ENCODE measurements at regions not wholly inside any gene's neighbourhood (a gene's known extent, or its start where the extent isn't known, plus 50 kb on each side); places are given as distances from the start of the nearest gene placed in this dataset.
"Not testable (repeated sequence)": the region's sequence is repeated elsewhere in the genome, so short reads cannot be mapped to it uniquely, and the experiment has no call there.

- no peak for TF ChIP-seq PAX5 (IDR thresholded peaks at IDR 0.05; ENCODE audit: insufficient read depth, low read length, severe bottlenecking)
- no peak for TF ChIP-seq POU2F2 (IDR thresholded peaks at IDR 0.05; ENCODE audit: low read depth, low read length)
- TF ChIP-seq POLR2A (IDR thresholded peaks at IDR 0.05; ENCODE audit: low read depth, low read length) = no peak
- no peak for TF ChIP-seq SPI1 (IDR thresholded peaks at IDR 0.05; ENCODE audit: low read depth, low read length)
- TF ChIP-seq TAF1 (IDR thresholded peaks at IDR 0.05; ENCODE audit: low read depth, low read length) = no peak
- no peak for TF ChIP-seq POLR2AphosphoS5 (IDR thresholded peaks at IDR 0.05; ENCODE audit: low read depth, low read length)
- FAIRE-seq = no peak
- no peak for DNase-seq (ENCODE audit: insufficient read length, low spot score)
These were observed 246.7 kb upstream of the ADRA1B start for GRCh38 chr5:159669559-159669958.

GRCh38 chr5:159671886-159672285, 244.4 kb upstream of the ADRA1B start:
- TF ChIP-seq POU2F2 (IDR thresholded peaks at IDR 0.05; ENCODE audit: low read depth, low read length) (no peak), POLR2A (IDR thresholded peaks at IDR 0.05; ENCODE audit: low read depth, low read length) (no peak), TAF1 (IDR thresholded peaks at IDR 0.05; ENCODE audit: low read depth, low read length) (no peak), POLR2AphosphoS5 (IDR thresholded peaks at IDR 0.05; ENCODE audit: low read depth, low read length) (no peak), PAX5 (IDR thresholded peaks at IDR 0.05; ENCODE audit: insufficient read depth, low read length, severe bottlenecking) (no peak), SPI1 (IDR thresholded peaks at IDR 0.05; ENCODE audit: low read depth, low read length) (no peak)
- DNase-seq (ENCODE audit: insufficient read length, low spot score) (no peak), FAIRE-seq (no peak)

GRCh38 chr5:159673538-159673937, 242.7 kb upstream of the ADRA1B start:
- DNase-seq (ENCODE audit: insufficient read length, low spot score) (no peak), FAIRE-seq (no peak)
- TF ChIP-seq SPI1 (IDR thresholded peaks at IDR 0.05; ENCODE audit: low read depth, low read length) (no peak), POU2F2 (IDR thresholded peaks at IDR 0.05; ENCODE audit: low read depth, low read length) (no peak)

- FAIRE-seq (no peak), DNase-seq (ENCODE audit: insufficient read length, low spot score) (no peak)
- TF ChIP-seq POU2F2 (IDR thresholded peaks at IDR 0.05; ENCODE audit: low read depth, low read length) (no peak), SPI1 (IDR thresholded peaks at IDR 0.05; ENCODE audit: low read depth, low read length) (no peak), TAF1 (IDR thresholded peaks at IDR 0.05; ENCODE audit: low read depth, low read length) (no peak), PAX5 (IDR thresholded peaks at IDR 0.05; ENCODE audit: insufficient read depth, low read length, severe bottlenecking) (no peak), POLR2AphosphoS5 (IDR thresholded peaks at IDR 0.05; ENCODE audit: low read depth, low read length) (no peak), POLR2A (IDR thresholded peaks at IDR 0.05; ENCODE audit: low read depth, low read length) (no peak)
These were observed 237.5 kb upstream of the ADRA1B start for GRCh38 chr5:159678657-159679392.

- FAIRE-seq (no peak), DNase-seq (ENCODE audit: insufficient read length, low spot score) (no peak)
- TF ChIP-seq POLR2AphosphoS5 (IDR thresholded peaks at IDR 0.05; ENCODE audit: low read depth, low read length) (no peak), SPI1 (IDR thresholded peaks at IDR 0.05; ENCODE audit: low read depth, low read length) (no peak), TAF1 (IDR thresholded peaks at IDR 0.05; ENCODE audit: low read depth, low read length) (no peak), POLR2A (IDR thresholded peaks at IDR 0.05; ENCODE audit: low read depth, low read length) (no peak), PAX5 (IDR thresholded peaks at IDR 0.05; ENCODE audit: insufficient read depth, low read length, severe bottlenecking) (no peak), POU2F2 (IDR thresholded peaks at IDR 0.05; ENCODE audit: low read depth, low read length) (no peak)
These were observed 236.2 kb upstream of the ADRA1B start for GRCh38 chr5:159680095-159680494.

GRCh38 chr5:159681661-159682060, 234.6 kb upstream of the ADRA1B start:
- TF ChIP-seq POU2F2 (IDR thresholded peaks at IDR 0.05; ENCODE audit: low read depth, low read length) = no peak
- TF ChIP-seq POLR2A (IDR thresholded peaks at IDR 0.05; ENCODE audit: low read depth, low read length) = no peak
- DNase-seq (ENCODE audit: insufficient read length, low spot score) (no peak), FAIRE-seq (no peak)

- no peak for DNase-seq (ENCODE audit: insufficient read length, low spot score)
These were observed 233.7 kb upstream of the ADRA1B start for GRCh38 chr5:159682623-159683022.

GRCh38 chr5:159687892-159688291, 228.4 kb upstream of the ADRA1B start:
- DNase-seq (ENCODE audit: insufficient read length, low spot score); FAIRE-seq: not testable (repeated sequence)

More at GRCh38 chr5:159682623-159683022, 233.7 kb upstream of the ADRA1B start:
- TF ChIP-seq PAX5 (IDR thresholded peaks at IDR 0.05; ENCODE audit: insufficient read depth, low read length, severe bottlenecking) = no peak
- TF ChIP-seq POLR2A (IDR thresholded peaks at IDR 0.05; ENCODE audit: low read depth, low read length) = no peak
- no peak for TF ChIP-seq TAF1 (IDR thresholded peaks at IDR 0.05; ENCODE audit: low read depth, low read length)
- TF ChIP-seq POU2F2 (IDR thresholded peaks at IDR 0.05; ENCODE audit: low read depth, low read length) = no peak
- TF ChIP-seq SPI1 (IDR thresholded peaks at IDR 0.05; ENCODE audit: low read depth, low read length) = no peak
- TF ChIP-seq POLR2AphosphoS5 (IDR thresholded peaks at IDR 0.05; ENCODE audit: low read depth, low read length) = no peak
- FAIRE-seq = no peak

- DNase-seq (ENCODE audit: insufficient read length, low spot score) (no peak), FAIRE-seq (no peak)
- no peak for TF ChIP-seq POU2F2 (IDR thresholded peaks at IDR 0.05; ENCODE audit: low read depth, low read length)
- TF ChIP-seq TAF1 (IDR thresholded peaks at IDR 0.05; ENCODE audit: low read depth, low read length) = no peak
- TF ChIP-seq PAX5 (IDR thresholded peaks at IDR 0.05; ENCODE audit: insufficient read depth, low read length, severe bottlenecking) = no peak
- TF ChIP-seq POLR2A (IDR thresholded peaks at IDR 0.05; ENCODE audit: low read depth, low read length) = no peak
- TF ChIP-seq POLR2AphosphoS5 (IDR thresholded peaks at IDR 0.05; ENCODE audit: low read depth, low read length) = no peak
- TF ChIP-seq SPI1 (IDR thresholded peaks at IDR 0.05; ENCODE audit: low read depth, low read length) = no peak
These were observed 220.5 kb upstream of the ADRA1B start for GRCh38 chr5:159695741-159696294.

- FAIRE-seq = no peak
These were observed 218.8 kb upstream of the ADRA1B start for GRCh38 chr5:159697530-159697929.

More at GRCh38 chr5:159697530-159697929, 218.8 kb upstream of the ADRA1B start:
- DNase-seq (ENCODE audit: insufficient read length, low spot score) = no peak
- TF ChIP-seq SPI1 (IDR thresholded peaks at IDR 0.05; ENCODE audit: low read depth, low read length) (no peak), PAX5 (IDR thresholded peaks at IDR 0.05; ENCODE audit: insufficient read depth, low read length, severe bottlenecking) (no peak), TAF1 (IDR thresholded peaks at IDR 0.05; ENCODE audit: low read depth, low read length) (no peak), POLR2AphosphoS5 (IDR thresholded peaks at IDR 0.05; ENCODE audit: low read depth, low read length) (no peak), POLR2A (IDR thresholded peaks at IDR 0.05; ENCODE audit: low read depth, low read length) (no peak), POU2F2 (IDR thresholded peaks at IDR 0.05; ENCODE audit: low read depth, low read length) (no peak)
